ENCODE measurements at regions not wholly inside any gene's neighbourhood (a gene's known extent, or its start where the extent isn't known, plus 50 kb on each side); places are given as distances from the start of the nearest gene placed in this dataset.
"Not testable (repeated sequence)": the region's sequence is repeated elsewhere in the genome, so short reads cannot be mapped to it uniquely, and the experiment has no call there.

DNA sequence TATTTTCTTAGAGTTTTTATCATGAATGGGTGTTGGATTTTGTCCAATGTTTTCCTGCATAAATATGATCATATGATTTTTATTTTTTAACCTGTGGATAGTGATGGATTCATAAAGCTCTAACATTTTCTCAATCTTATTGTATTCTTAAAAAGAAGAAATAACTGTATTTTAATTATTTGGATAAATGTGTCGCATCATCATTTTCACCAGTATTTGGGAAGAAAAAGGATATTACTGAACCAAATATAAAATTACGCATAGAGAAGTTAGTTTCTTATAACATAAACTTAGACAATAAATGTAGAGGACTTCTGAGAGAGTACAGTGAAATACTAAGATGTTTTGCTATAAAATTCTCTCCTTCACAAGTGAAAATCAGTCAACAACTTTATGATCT, 126.0 kb upstream of the CHST9 start:
- Mint-ChIP-seq H3K4me1 (ENCODE audit: low read depth, unreplicated experiment) (no peaks in the 10 kb centered on the region), H3K36me3 (ENCODE audit: insufficient read depth, unreplicated experiment) (no peaks in the 10 kb centered on the region), H3K9me3 (ENCODE audit: low read depth, unreplicated experiment) (no peaks in the 10 kb centered on the region), H3K27ac (ENCODE audit: unreplicated experiment) (no peak overlapping the region), H3K27me3 (ENCODE audit: unreplicated experiment) (no peaks in the 10 kb centered on the region), H3K4me3 (ENCODE audit: low read depth, unreplicated experiment) (no peak overlapping the region)
- no peak for DNase-seq
- no TSS peak for BruUV-seq (replicated peaks)
- intact Hi-C loops (cut with micrococcal nuclease; ENCODE audit: unreplicated experiment), result no loop called here
- CTCF ChIA-PET, result no interaction called here
- TF ChIP-seq, protein P1, sequence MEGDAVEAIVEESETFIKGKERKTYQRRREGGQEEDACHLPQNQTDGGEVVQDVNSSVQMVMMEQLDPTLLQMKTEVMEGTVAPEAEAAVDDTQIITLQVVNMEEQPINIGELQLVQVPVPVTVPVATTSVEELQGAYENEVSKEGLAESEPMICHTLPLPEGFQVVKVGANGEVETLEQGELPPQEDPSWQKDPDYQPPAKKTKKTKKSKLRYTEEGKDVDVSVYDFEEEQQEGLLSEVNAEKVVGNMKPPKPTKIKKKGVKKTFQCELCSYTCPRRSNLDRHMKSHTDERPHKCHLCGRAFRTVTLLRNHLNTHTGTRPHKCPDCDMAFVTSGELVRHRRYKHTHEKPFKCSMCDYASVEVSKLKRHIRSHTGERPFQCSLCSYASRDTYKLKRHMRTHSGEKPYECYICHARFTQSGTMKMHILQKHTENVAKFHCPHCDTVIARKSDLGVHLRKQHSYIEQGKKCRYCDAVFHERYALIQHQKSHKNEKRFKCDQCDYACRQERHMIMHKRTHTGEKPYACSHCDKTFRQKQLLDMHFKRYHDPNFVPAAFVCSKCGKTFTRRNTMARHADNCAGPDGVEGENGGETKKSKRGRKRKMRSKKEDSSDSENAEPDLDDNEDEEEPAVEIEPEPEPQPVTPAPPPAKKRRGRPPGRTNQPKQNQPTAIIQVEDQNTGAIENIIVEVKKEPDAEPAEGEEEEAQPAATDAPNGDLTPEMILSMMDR (IDR thresholded peaks at IDR 0.05; ENCODE audit: unreplicated experiment), result no peak

DNA sequence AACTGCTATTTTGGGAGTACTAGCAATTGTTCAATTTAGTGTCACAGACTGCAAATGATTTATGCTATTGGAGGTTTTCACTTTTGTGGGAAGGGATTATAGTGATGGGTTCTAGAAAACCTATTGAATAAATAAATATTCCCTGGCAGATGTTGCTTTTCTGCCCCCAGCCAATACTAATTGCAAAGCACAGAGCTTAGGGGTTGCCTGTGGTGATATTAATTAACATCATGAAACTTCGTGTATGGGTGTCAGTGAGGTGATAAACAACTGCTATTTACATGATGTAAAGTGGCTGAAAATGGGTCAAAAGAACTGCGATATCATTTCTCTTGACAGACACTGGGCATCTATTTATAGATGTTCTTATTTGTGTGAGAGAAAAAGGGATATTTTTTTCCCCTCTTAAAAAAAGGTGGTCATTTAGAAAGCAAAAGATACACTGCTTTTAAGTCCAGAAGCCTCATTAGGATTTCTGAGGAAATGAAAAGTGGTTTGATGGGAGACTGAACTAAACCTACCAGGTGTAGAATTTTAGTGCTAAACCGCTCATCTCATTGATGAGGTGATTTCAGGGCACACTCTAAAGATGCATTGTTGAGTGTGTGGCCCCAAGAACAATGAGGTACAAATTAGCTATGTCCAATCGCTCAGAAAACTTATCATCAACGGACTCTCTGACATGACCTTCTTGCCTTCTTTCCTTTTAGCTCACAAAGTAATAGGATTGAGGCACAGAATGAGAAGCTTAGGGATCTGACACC, 116.7 kb upstream of the CHST9 start:
- Mint-ChIP-seq H3K9me3 (ENCODE audit: low read depth, unreplicated experiment) (no peaks in the 10 kb centered on the region), H3K4me1 (ENCODE audit: low read depth, unreplicated experiment) (peaks cover 7% of the 10 kb centered on the region), H3K36me3 (ENCODE audit: insufficient read depth, unreplicated experiment) (no peaks in the 10 kb centered on the region), H3K4me3 (ENCODE audit: low read depth, unreplicated experiment) (no peak overlapping the region), H3K27ac (ENCODE audit: unreplicated experiment) (no peak overlapping the region), H3K27me3 (ENCODE audit: unreplicated experiment) (no peaks in the 10 kb centered on the region)
- intact Hi-C loops (cut with micrococcal nuclease; ENCODE audit: unreplicated experiment), result no loop called here
- no peak for DNase-seq
- TF ChIP-seq, protein P1 (IDR thresholded peaks at IDR 0.05; ENCODE audit: unreplicated experiment), result no peak
- CTCF ChIA-PET, result interaction anchor here (0.6 to 1.3 kb wide), 6 partner anchors 75 to 498 kb away, joined by 3 to 9 read pairs (median 3); no protein-coding TSS in a partner anchor
- BruUV-seq (replicated peaks), result no TSS peak

DNA sequence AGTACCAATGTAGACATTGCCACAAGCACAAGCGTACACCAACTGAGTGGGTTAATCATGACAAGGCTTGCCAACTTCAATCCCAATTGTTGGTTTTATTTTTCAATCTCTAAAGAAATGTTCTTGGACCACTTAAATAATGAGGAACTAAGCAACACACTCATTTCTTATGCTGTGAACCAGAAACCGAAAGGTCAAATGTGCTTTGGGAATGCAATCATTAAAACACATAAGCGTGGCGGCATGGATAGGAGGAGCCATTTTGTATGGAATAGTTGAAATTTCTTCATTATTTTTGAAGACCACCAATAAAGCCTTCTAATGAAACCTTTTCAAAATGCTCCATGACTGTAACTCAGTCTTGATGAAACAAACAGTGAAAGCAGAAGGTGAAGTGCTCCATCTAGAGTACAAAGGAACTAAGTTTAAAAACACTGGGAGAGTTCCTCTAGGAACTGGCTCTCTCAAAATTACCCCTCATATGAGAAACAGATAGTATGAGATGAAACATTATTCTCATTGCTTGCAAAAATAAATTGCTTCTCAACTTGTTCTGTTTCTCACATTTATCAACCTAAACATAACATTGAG, 113.2 kb upstream of the CHST9 start:
- no peaks in the 10 kb centered on the region for H3K27me3 Mint-ChIP-seq (ENCODE audit: unreplicated experiment)
- peaks cover 7% of the 10 kb centered on the region for H3K4me1 Mint-ChIP-seq (ENCODE audit: low read depth, unreplicated experiment)
- TF ChIP-seq, protein P1 (IDR thresholded peaks at IDR 0.05; ENCODE audit: unreplicated experiment), result peak; percentile 29
- intact Hi-C loops (cut with micrococcal nuclease; ENCODE audit: unreplicated experiment), result loop anchor here (1.0 to 10.0 kb wide), 4 partner anchors 116 to 485 kb away; no protein-coding TSS in a partner anchor
- no peak overlapping the region for H3K4me3 Mint-ChIP-seq (ENCODE audit: low read depth, unreplicated experiment)
- no peaks in the 10 kb centered on the region for H3K36me3 Mint-ChIP-seq (ENCODE audit: insufficient read depth, unreplicated experiment)
- CTCF ChIA-PET, result interaction anchor here (0.5 to 0.6 kb wide), 2 partner anchors 20 to 458 kb away, joined by 4 to 7 read pairs; no protein-coding TSS in a partner anchor
- H3K9me3 Mint-ChIP-seq (ENCODE audit: low read depth, unreplicated experiment), result no peaks in the 10 kb centered on the region
- DNase-seq, result no peak
- BruUV-seq (replicated peaks), result no TSS peak
- H3K27ac Mint-ChIP-seq (ENCODE audit: unreplicated experiment), result no peak overlapping the region

DNA sequence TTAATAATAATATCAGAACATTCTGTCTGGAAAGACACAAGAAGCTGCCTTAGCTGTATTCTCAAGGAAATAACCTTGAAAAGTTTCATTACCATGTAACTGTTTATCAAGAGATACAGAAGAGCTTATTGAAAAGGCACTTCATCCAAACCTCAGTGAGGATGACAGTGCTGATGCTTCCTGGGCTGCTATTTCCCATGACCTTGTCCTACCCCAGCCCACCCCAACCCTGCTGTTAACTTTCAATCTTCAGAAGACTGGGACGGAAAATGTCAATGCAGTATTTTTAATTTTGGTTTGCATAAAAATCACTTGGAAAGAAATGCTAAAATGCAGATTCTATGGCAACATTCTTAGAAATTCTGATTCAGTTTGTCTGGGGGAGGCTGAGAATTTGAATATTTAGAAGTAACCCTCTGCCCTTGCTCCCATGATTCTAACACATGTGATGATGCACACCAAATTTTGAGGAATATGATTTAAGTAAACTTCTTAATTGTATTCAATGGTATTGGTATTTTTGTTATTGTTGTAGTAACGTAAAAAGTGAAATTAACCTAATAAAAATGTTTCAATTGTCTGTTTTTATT, 101.0 kb upstream of the CHST9 start:
- H3K27me3 Mint-ChIP-seq (ENCODE audit: unreplicated experiment); H3K36me3 Mint-ChIP-seq (ENCODE audit: insufficient read depth, unreplicated experiment); H3K27ac Mint-ChIP-seq (ENCODE audit: unreplicated experiment); H3K4me3 Mint-ChIP-seq (ENCODE audit: low read depth, unreplicated experiment); intact Hi-C loops (cut with micrococcal nuclease; ENCODE audit: unreplicated experiment); H3K4me1 Mint-ChIP-seq (ENCODE audit: low read depth, unreplicated experiment); DNase-seq; BruUV-seq (replicated peaks); H3K9me3 Mint-ChIP-seq (ENCODE audit: low read depth, unreplicated experiment): not testable (repeated sequence)
- CTCF ChIA-PET, result interaction anchor here (0.7 kb wide), 1 partner anchor 529 kb away, joined by 3 read pairs; no protein-coding TSS in a partner anchor

All from Calu3 (cell line).